T-cell (primary cell): ENCODE measurements at regions not wholly inside any gene's neighbourhood (a gene's known extent, or its start where the extent isn't known, plus 50 kb on each side); places are given as distances from the start of the nearest gene placed in this dataset.

Experiments used
- ATAC-seq, 4 experiments: fragments of 200-7000 bp in 3 of 4; fragments of 150-1000 bp in 1 of 4; cut with Tn5 transposase; replicated peaks in 1 of 4; 1 replicate in 3 of 4; 2 replicates in 1 of 4; pipeline ENCODE4 v1.10.0; 2021; ENCODE audit warnings: moderate library complexity in 3 of 4, mild to moderate bottlenecking in 2 of 4, moderate number of reproducible peaks in 1 of 4
- CTCF ChIA-PET, 2 donors: fragments of 300-600 bp; sonication (Branson Sonifier 250); formaldehyde crosslinking; loops; one replicate each; lab custom pipeline; 2022; ENCODE audit warnings: antibody characterized with exemption in 2 of 2; lab: Charles Lee
- POLR2A ChIA-PET, 2 donors: fragments of 300-600 bp; sonication (Branson Sonifier 250); formaldehyde crosslinking; loops; one replicate each; lab custom pipeline; 2022; ENCODE audit warnings: antibody characterized with exemption in 2 of 2; lab: Charles Lee
- DNase-seq, 35 experiments: peaks; one replicate each; pipeline versions ENCODE4 v3.0.0 to v3.0.0-alpha.2; 2013 to 2023
- H3K27ac ChIP-seq: one replicate; pipeline ENCODE4 v1.5.1; 2013; ENCODE audit warnings: low read length
- H3K27me3 ChIP-seq, 2 experiments: replicated peaks in 1 of 2; 1 replicate in 1 of 2; 2 replicates in 1 of 2; pipeline versions ENCODE4 v1.6.1 to v1.7.0; 2013; ENCODE audit warnings: low read length in 1 of 2, mixed read lengths in 1 of 2; ENCODE audit not compliant: control insufficient read depth in 2 of 2, insufficient read depth in 2 of 2; ENCODE audit errors: extremely low read depth in 1 of 2
- H3K36me3 ChIP-seq, 2 donors: 1 replicate in 1 of 2; 2 replicates in 1 of 2; pipeline versions ENCODE4 v1.6.1 to v1.7.0; 2013; ENCODE audit warnings: low read length in 1 of 2; ENCODE audit not compliant: control insufficient read depth in 2 of 2, insufficient read depth in 1 of 2; ENCODE audit errors: extremely low read depth in 1 of 2
- H3K4me1 ChIP-seq, 2 experiments: 1 replicate in 1 of 2; 2 replicates in 1 of 2; pipeline versions ENCODE4 v1.6.1 to v1.7.0; 2013; ENCODE audit warnings: low read length in 2 of 2, mixed read lengths in 1 of 2; ENCODE audit not compliant: insufficient read depth in 2 of 2, control insufficient read depth in 1 of 2; ENCODE audit errors: extremely low read depth in 1 of 2
- H3K4me3 ChIP-seq, 2 donors: 1 replicate in 1 of 2; 2 replicates in 1 of 2; pipeline versions ENCODE4 v1.5.1 to v1.7.0; 2013; ENCODE audit warnings: mild to moderate bottlenecking in 2 of 2, low read length in 1 of 2, moderate library complexity in 1 of 2; ENCODE audit not compliant: control insufficient read depth in 1 of 2; ENCODE audit errors: extremely low read depth in 1 of 2
- H3K9me3 ChIP-seq: 2 replicates; pipeline ENCODE4 v1.7.0; 2013
- H3K27ac Mint-ChIP-seq, 2 donors: one replicate each; pipeline ENCODE4 v1.8.0; 2020 to 2021; ENCODE audit warnings: mild to moderate bottlenecking in 2 of 2, mixed read lengths in 2 of 2
- H3K27me3 Mint-ChIP-seq, 2 donors: one replicate each; pipeline ENCODE4 v1.8.0; 2021 to 2022; ENCODE audit warnings: mixed read lengths in 2 of 2
- H3K36me3 Mint-ChIP-seq: one replicate; pipeline ENCODE4 v1.8.0; 2021; ENCODE audit warnings: mixed read lengths
- H3K4me1 Mint-ChIP-seq, 3 donors: one replicate each; pipeline ENCODE4 v1.8.0; 2020 to 2022; ENCODE audit warnings: mixed read lengths in 3 of 3, mild to moderate bottlenecking in 1 of 3
- H3K4me3 Mint-ChIP-seq, 3 donors: one replicate each; pipeline ENCODE4 v1.8.0; 2020 to 2022; ENCODE audit warnings: mild to moderate bottlenecking in 3 of 3, mixed read lengths in 3 of 3, moderate library complexity in 3 of 3
- H3K9me3 Mint-ChIP-seq, 3 donors: one replicate each; pipeline ENCODE4 v1.8.0; 2020 to 2022; ENCODE audit warnings: mixed read lengths in 3 of 3
- WGBS: methylation state at CpG from one replicate; pipeline ENCODE4 v1.1.5; 2013; ENCODE audit warnings: missing lambda C conversion rate; ENCODE audit not compliant: insufficient coverage; 5-methylcytosine and 5-hydroxymethylcytosine counted together

DNA sequence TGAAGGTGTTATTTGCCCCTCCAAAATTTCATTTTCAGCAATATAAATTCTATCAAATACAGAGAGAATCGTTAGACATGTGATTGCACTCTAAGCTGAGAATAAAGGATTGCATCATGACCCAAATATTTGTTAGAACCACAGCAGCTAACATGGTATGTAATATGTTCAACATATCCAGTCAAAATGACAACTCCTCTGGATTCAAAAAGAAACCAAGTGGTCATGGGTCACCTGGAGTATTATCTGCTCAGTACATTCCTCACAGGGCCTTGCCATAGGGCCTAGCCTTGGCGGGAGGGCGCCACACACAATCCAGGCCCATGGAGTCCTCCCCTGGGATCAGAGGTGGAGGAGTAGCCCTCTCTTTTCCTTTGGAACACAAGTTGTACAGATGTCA lies 179.2 kb downstream of the HSD17B3 start:
- ATAC-seq (no peak), DNase-seq (no peak)
- H3K36me3 Mint-ChIP-seq, result no peaks in the 10 kb centered on the region
- no peak overlapping the region for H3K27ac Mint-ChIP-seq
- Histone ChIP-seq H3K9me3 (no peaks in the 10 kb centered on the region), H3K4me3 (no peak overlapping the region), H3K4me1 (no peaks in the 10 kb centered on the region), H3K27ac (no peak overlapping the region), H3K27me3 (no peaks in the 10 kb centered on the region), H3K36me3 (no peaks in the 10 kb centered on the region)
- H3K27me3 Mint-ChIP-seq, result peaks cover 3 to 10% of the 10 kb centered on the region in 2 donors
- peaks cover 0 to 9% (median under 1%) of the 10 kb centered on the region in 3 donors for H3K4me1 Mint-ChIP-seq
- POLR2A ChIA-PET, result no interaction called here
- no CpG with 5 or more reads among the region's 3 CpGs for WGBS
- no peak overlapping the region for H3K4me3 Mint-ChIP-seq
- CTCF ChIA-PET, result no interaction called here
- H3K9me3 Mint-ChIP-seq, result peaks cover 0 to 4% (median 4%) of the 10 kb centered on the region in 3 donors

- Mint-ChIP-seq H3K4me3 (no peak overlapping the region), H3K4me1 (peaks cover 0 to 9% (median 3%) of the 10 kb centered on the region in 3 donors), H3K9me3 (peaks cover 0 to 4% (median 4%) of the 10 kb centered on the region in 3 donors), H3K27ac (peak overlapping the region in 1 of 2 donors; percentile 34), H3K36me3 (no peaks in the 10 kb centered on the region), H3K27me3 (peaks cover 3 to 15% of the 10 kb centered on the region in 2 donors)
- no peaks in the 10 kb centered on the region for H3K4me1 ChIP-seq
- DNase-seq, result no peak
- no peaks in the 10 kb centered on the region for H3K9me3 ChIP-seq
- 79% methylated on average over 4 of the region's 6 CpGs for WGBS
- no peak for ATAC-seq
- ChIA-PET CTCF (interaction anchor here in 1 of 2 donors (0.5 kb wide), 1 partner anchor 32 kb away, joined by 7 read pairs; no protein-coding TSS in a partner anchor), POLR2A (no interaction called here)
- no peaks in the 10 kb centered on the region for H3K27me3 ChIP-seq
- no peak overlapping the region for H3K27ac ChIP-seq
- H3K4me3 ChIP-seq, result no peak overlapping the region
- H3K36me3 ChIP-seq, result no peaks in the 10 kb centered on the region
Observed at GRCh38 chr9:96122282-96122681, 179.7 kb downstream of the HSD17B3 start.

DNA sequence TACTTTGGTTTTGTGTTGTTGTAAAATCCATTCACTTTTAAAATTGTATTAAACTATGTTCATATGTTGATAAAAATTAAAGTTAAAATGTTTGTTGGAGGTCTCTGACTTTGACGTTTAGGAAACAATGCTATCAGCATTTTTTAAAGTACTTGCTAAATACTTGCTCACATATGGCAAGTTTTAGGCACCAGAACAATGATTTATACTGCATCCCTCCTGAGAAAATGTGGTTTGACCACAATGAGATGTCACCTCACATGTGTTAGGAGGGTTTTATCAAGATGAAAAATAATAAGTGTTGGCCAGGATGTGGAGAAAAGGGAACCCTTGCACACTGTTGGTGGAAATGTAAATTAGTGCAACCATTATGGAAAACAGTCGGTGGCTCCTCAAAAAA lies 180.8 kb downstream of the HSD17B3 start:
- ChIA-PET CTCF (no interaction called here), POLR2A (no interaction called here)
- Histone ChIP-seq H3K4me1 (no peaks in the 10 kb centered on the region), H3K36me3 (no peaks in the 10 kb centered on the region), H3K27me3 (peaks cover 0 to 8% of the 10 kb centered on the region in 2 experiments), H3K9me3 (no peaks in the 10 kb centered on the region), H3K4me3 (no peak overlapping the region), H3K27ac (no peak overlapping the region)
- Mint-ChIP-seq H3K4me3 (no peak overlapping the region), H3K4me1 (peaks cover 0 to 9% (median 3%) of the 10 kb centered on the region in 3 donors), H3K36me3 (no peaks in the 10 kb centered on the region), H3K27ac (no peak overlapping the region), H3K27me3 (peaks cover 6 to 20% of the 10 kb centered on the region in 2 donors), H3K9me3 (peaks cover 0 to 4% (median 4%) of the 10 kb centered on the region in 3 donors)
- WGBS, result 17% methylated on average over 1 of the region's 2 CpGs
- ATAC-seq (no peak), DNase-seq (no peak)

- no peaks in the 10 kb centered on the region for H3K36me3 ChIP-seq
- no peak overlapping the region for H3K27ac ChIP-seq
- Mint-ChIP-seq H3K9me3 (peaks cover 0 to 4% (median 4%) of the 10 kb centered on the region in 3 donors), H3K36me3 (no peaks in the 10 kb centered on the region), H3K27me3 (peaks cover 14 to 26% of the 10 kb centered on the region in 2 donors), H3K27ac (no peak overlapping the region), H3K4me1 (peaks cover 0 to 9% (median 3%) of the 10 kb centered on the region in 3 donors), H3K4me3 (no peak overlapping the region)
- WGBS, result 42% methylated on average over 3 of the region's 6 CpGs
- ChIA-PET POLR2A (no interaction called here), CTCF (no interaction called here)
- no peak overlapping the region for H3K4me3 ChIP-seq
- peak in 1 of 35 experiments; percentile 7 for DNase-seq
- H3K4me1 ChIP-seq, result no peaks in the 10 kb centered on the region
- ATAC-seq, result no peak
- H3K27me3 ChIP-seq, result peaks cover 0 to 17% of the 10 kb centered on the region in 2 experiments
- H3K9me3 ChIP-seq, result no peaks in the 10 kb centered on the region
Observed at GRCh38 chr9:96117398-96118080, 184.4 kb downstream of the HSD17B3 start.

GRCh38 chr9:96116275-96117064 lies 185.5 kb downstream of the HSD17B3 start:
- Mint-ChIP-seq H3K4me3 (no peak overlapping the region), H3K9me3 (peaks cover 0 to 4% (median 4%) of the 10 kb centered on the region in 3 donors), H3K4me1 (peaks cover 0 to 8% (median 3%) of the 10 kb centered on the region in 3 donors), H3K27ac (no peak overlapping the region), H3K27me3 (peaks cover 17 to 26% of the 10 kb centered on the region in 2 donors), H3K36me3 (no peaks in the 10 kb centered on the region)
- H3K36me3 ChIP-seq, result no peaks in the 10 kb centered on the region
- DNase-seq (no peak), ATAC-seq (no peak)
- no peak overlapping the region for H3K27ac ChIP-seq
- H3K4me1 ChIP-seq, result no peaks in the 10 kb centered on the region
- ChIA-PET CTCF (no interaction called here), POLR2A (no interaction called here)
- WGBS, result 81% methylated on average over 5 of the region's 5 CpGs
- H3K4me3 ChIP-seq, result no peak overlapping the region
- no peaks in the 10 kb centered on the region for H3K9me3 ChIP-seq
- H3K27me3 ChIP-seq, result peaks cover 0 to 17% of the 10 kb centered on the region in 2 experiments

DNA sequence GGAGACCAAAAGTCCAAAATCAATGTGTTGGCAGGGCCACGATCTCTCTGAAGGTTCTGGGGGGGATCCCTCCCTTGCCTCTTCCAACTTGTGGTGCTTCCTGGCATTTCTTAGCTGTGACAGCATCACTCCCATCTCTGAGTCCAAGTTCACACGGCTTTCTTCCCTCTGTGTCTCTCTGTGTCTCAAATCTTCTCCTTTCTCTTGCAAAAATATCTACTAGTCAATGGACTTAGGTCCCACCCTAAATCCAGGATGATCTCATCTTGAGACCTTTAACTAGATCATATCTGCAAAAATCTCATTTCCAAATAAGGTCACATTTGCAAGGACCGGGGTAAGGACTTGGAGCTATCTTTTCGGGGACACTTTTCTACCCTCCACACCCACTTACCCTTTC lies 186.1 kb downstream of the HSD17B3 start:
- ATAC-seq (no peak), DNase-seq (no peak)
- Mint-ChIP-seq H3K27ac (no peak overlapping the region), H3K4me3 (no peak overlapping the region), H3K9me3 (peaks cover 0 to 4% (median 4%) of the 10 kb centered on the region in 3 donors), H3K27me3 (peaks cover 21 to 29% of the 10 kb centered on the region in 2 donors), H3K36me3 (no peaks in the 10 kb centered on the region), H3K4me1 (peaks cover 0 to 3% (median 3%) of the 10 kb centered on the region in 3 donors)
- 89% methylated on average over 3 of the region's 4 CpGs for WGBS
- Histone ChIP-seq H3K27me3 (peaks cover 0 to 17% of the 10 kb centered on the region in 2 experiments), H3K27ac (no peak overlapping the region), H3K4me3 (no peak overlapping the region), H3K4me1 (no peaks in the 10 kb centered on the region), H3K9me3 (no peaks in the 10 kb centered on the region), H3K36me3 (no peaks in the 10 kb centered on the region)
- ChIA-PET CTCF (no interaction called here), POLR2A (no interaction called here)
